ENCODE measurements at regions not wholly inside any gene's neighbourhood (a gene's known extent, or its start where the extent isn't known, plus 50 kb on each side); places are given as distances from the start of the nearest gene placed in this dataset.

- DNase-seq: no peak
These were observed 53.8 kb upstream of the DPH5 start for GRCh38 chr1:101079341-101079740.

GRCh38 chr1:101077849-101078248 is 52.3 kb upstream of the DPH5 start:
- DNase-seq: no peak

- no peak for DNase-seq
These were observed 50.3 kb upstream of the DPH5 start for GRCh38 chr1:101075926-101076325.

Measured in midbrain (tissue), 1 donor.